Heart left ventricle (tissue), 16 donors: ENCODE measurements at regions not wholly inside any gene's neighbourhood (a gene's known extent, or its start where the extent isn't known, plus 50 kb on each side); places are given as distances from the start of the nearest gene placed in this dataset.

Experiments used
- ATAC-seq, 4 donors: fragments of 200-7000 bp; cut with Tn5 transposase; one replicate each; pipeline ENCODE4 v1.9.1; 2020 to 2022; ENCODE audit warnings: moderate library complexity in 4 of 4, mild to moderate bottlenecking in 3 of 4, moderate number of reproducible peaks in 1 of 4
- DNase-seq, 5 donors: peaks; one replicate each; pipeline ENCODE4 v3.0.0-alpha.2; 2020
- H3K27ac ChIP-seq, 12 donors: fragments of 200-600 bp; sonication (generic) in 4 of 12; one replicate each; pipeline versions ENCODE4 v1.5.0 to v1.8.0; 2016 to 2022; ENCODE audit warnings: mild to moderate bottlenecking in 2 of 12
- H3K27me3 ChIP-seq, 9 donors: fragments of 200-600 bp; sonication (generic) in 2 of 9; one replicate each; pipeline versions ENCODE4 v1.5.1 to v1.8.0; 2016 to 2022; ENCODE audit warnings: mild to moderate bottlenecking in 3 of 9
- H3K36me3 ChIP-seq, 9 donors: fragments of 200-600 bp; sonication (generic) in 2 of 9; one replicate each; pipeline versions ENCODE4 v1.5.0 to v1.8.0; 2018 to 2022; ENCODE audit warnings: mild to moderate bottlenecking in 2 of 9
- H3K4me1 ChIP-seq, 12 donors: fragments of 200-600 bp; sonication (generic) in 4 of 12; one replicate each; pipeline versions ENCODE4 v1.5.0 to v1.8.0; 2016 to 2022; ENCODE audit warnings: mild to moderate bottlenecking in 3 of 12
- H3K4me3 ChIP-seq, 12 donors: fragments of 200-600 bp; sonication (generic) in 4 of 12; one replicate each; pipeline versions ENCODE4 v1.5.0 to v1.8.0; 2017 to 2022; ENCODE audit warnings: mild to moderate bottlenecking in 9 of 12, moderate library complexity in 4 of 12
- H3K9me3 ChIP-seq, 12 donors: fragments of 200-600 bp; sonication (generic) in 4 of 12; one replicate each; pipeline versions ENCODE4 v1.5.0 to v1.8.0; 2016 to 2022; ENCODE audit warnings: mild to moderate bottlenecking in 1 of 12
- CTCF ChIP-seq, 12 donors: fragments of 200-600 bp; sonication (generic) in 4 of 12; IDR thresholded peaks; one replicate each; pipeline versions ENCODE4 v1.5.0 to v1.8.0; 2018 to 2022; ENCODE audit warnings: antibody characterized with exemption in 12 of 12, mild to moderate bottlenecking in 5 of 12
- POLR2A ChIP-seq, 2 donors: fragments of 450-650 bp; IDR thresholded peaks; one replicate each; pipeline ENCODE4 v1.6.1; 2017; ENCODE audit warnings: antibody characterized with exemption in 2 of 2, mild to moderate bottlenecking in 2 of 2, moderate library complexity in 2 of 2
- WGBS, 4 donors: extraction: QIAGEN DNeasy Blood & Tissue Kit in 2 of 4; methylation state at CpG; one replicate each; pipeline versions ENCODE4 v1.1.5 to v1.1.7; 2013 to 2018; 5-methylcytosine and 5-hydroxymethylcytosine counted together
- intact Hi-C, 10 donors: fragments of 100-400 bp; cut with DNase I; formaldehyde crosslinking; loops; one replicate each; pipeline versions ENCODE4 v1.11.1 to v1.14.2; 2022
- donor health status: ischemic (EF 13 %, LVEDD 7.1; RV severe dilation, severe dysfunction).
- donor health status: healthy with polysubstance abuse.
- donor health status: DM: no; HTN: yes; CAD: no.
- donor health status: DM: no; HTN: no; CAD: no.
- donor health status: ischemic (EF 25% LVEDD 6.9; RV normal size, moderate dysfunction).
- donor health status: ischemic (EF 25% LVEDD 5.7; RV mildly dilated, moderate dysfunction).
- donor health status: healthy.
- donor health status: DM: yes; HTN: yes; CAD: no.
- donor health status: ischemic (EF 35%, LVEDD 5.7; RV mildly dilated, moderate dysfunction).
- donor health status: nonischemic (EF 11% LVEDD 7.7; RV severe dilation, severe dysfunction).
- donor health status: DM: yes; HTN: yes; CAD: no.
- donor health status: PGD.
- donor health status: ischemic (EF 29% LVEDD 5.4; RV normal size, mild dysfunction).
- donor health status: nonischemic (EF 23%, LVEDD 6.1; RV moderate dilation, normal function).

- TF ChIP-seq CTCF (IDR thresholded peaks at IDR 0.05) (no peak), POLR2A (IDR thresholded peaks at IDR 0.05) (no peak)
- ATAC-seq: no peak
- no peak for DNase-seq
- 78 to 84% (median 80%) methylated on average over 22 to 23 of the region's 23 CpGs for WGBS, 4 donors
- Histone ChIP-seq H3K4me1 (peaks cover 0 to 27% (median 9%) of the 10 kb centered on the region in 12 donors), H3K27me3 (peaks cover 0 to 6% (median 0%) of the 10 kb centered on the region in 9 donors), H3K36me3 (no peaks in the 10 kb centered on the region), H3K27ac (no peak overlapping the region), H3K4me3 (no peak overlapping the region), H3K9me3 (no peaks in the 10 kb centered on the region)
- intact Hi-C loops: no loop called here
These were observed 454.9 kb upstream of the CADM1 start for GRCh38 chr11:115959081-115959486.

DNA sequence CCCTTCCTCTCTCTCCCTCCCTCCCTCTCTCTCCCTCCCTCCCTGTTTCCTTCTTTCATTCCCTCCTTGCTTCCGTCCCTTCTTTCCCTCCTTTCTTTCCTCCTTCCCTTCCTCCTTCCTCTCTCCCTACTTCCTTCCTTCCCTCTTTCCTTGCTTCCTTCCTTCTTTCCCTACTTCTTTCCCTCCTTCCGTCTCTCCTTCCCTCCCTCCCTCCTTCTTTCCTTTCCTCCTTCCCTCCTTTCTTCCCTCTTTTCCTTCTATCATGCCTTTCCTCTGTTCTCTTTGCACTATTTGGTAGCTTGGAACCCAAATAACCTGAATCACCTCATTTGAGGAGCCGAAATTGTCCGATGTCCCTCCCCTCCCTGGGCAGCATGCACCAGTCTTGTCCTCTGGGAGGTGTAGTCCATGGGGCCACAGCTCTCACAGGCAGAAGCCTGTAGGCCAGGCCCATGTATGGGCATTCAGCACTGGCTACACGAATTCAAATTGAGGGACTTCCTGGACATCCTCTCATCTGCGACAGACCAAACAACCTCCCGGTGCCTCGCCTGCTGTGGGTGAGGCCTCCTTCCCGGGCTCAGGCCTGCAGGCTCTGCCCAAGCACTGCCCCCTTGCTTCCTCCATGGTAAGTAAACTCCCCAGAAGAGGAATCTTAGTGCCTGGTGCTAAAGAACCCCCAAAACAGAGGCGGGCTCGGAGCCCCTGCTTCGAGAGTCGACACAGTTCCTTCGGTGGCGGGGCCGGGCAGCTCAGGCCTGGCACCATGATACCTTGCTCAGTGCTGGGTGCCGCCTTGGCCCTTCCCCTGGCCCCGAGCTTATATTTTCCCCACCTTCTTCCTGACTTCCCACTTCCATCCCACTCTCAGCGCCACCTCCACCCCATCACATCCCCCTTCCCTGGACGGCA lies 454.1 kb upstream of the CADM1 start:
- WGBS, 4 donors: 84 to 87% (median 85%) methylated on average over 20 of the region's 20 CpGs
- ATAC-seq: no peak
- H3K27ac ChIP-seq: no peak overlapping the region
- H3K4me3 ChIP-seq: no peak overlapping the region
- TF ChIP-seq POLR2A (IDR thresholded peaks at IDR 0.05) (no peak), CTCF (IDR thresholded peaks at IDR 0.05) (no peak)
- no peaks in the 10 kb centered on the region for H3K36me3 ChIP-seq
- intact Hi-C loops: no loop called here
- H3K4me1 ChIP-seq: peaks cover 0 to 19% (median 6%) of the 10 kb centered on the region in 12 donors
- no peak for DNase-seq
- H3K9me3 ChIP-seq: no peaks in the 10 kb centered on the region
- peaks cover 0 to 6% (median 0%) of the 10 kb centered on the region in 9 donors for H3K27me3 ChIP-seq

- no peaks in the 10 kb centered on the region for H3K36me3 ChIP-seq
- ATAC-seq: no peak
These were observed 451.6 kb upstream of the CADM1 start for GRCh38 chr11:115955803-115956202.

More at GRCh38 chr11:115955803-115956202, 451.6 kb upstream of the CADM1 start:
- Histone ChIP-seq H3K9me3 (peaks cover 0 to 13% (median 9%) of the 10 kb centered on the region in 12 donors), H3K4me1 (peaks cover 0 to 3% (median 0%) of the 10 kb centered on the region in 12 donors), H3K27me3 (peaks cover 0 to 6% (median 0%) of the 10 kb centered on the region in 9 donors), H3K27ac (no peak overlapping the region), H3K4me3 (no peak overlapping the region)
- WGBS, 4 donors: 81 to 95% (median 87%) methylated on average over 2 of the region's 2 CpGs
- DNase-seq: no peak
- intact Hi-C loops: no loop called here
- TF ChIP-seq CTCF (IDR thresholded peaks at IDR 0.05): no peak
- TF ChIP-seq POLR2A (IDR thresholded peaks at IDR 0.05): no peak
